GM18517 (cell line): ENCODE measurements at regions not wholly inside any gene's neighbourhood (a gene's known extent, or its start where the extent isn't known, plus 50 kb on each side); places are given as distances from the start of the nearest gene placed in this dataset.

Experiments used
- ATAC-seq: cut with Tn5 transposase; IDR thresholded peaks from one replicate; pipeline ENCODE4 v1.9.1; 2021; ENCODE audit warnings: mild to moderate bottlenecking, moderate library complexity; ENCODE audit not compliant: unreplicated experiment

DNA sequence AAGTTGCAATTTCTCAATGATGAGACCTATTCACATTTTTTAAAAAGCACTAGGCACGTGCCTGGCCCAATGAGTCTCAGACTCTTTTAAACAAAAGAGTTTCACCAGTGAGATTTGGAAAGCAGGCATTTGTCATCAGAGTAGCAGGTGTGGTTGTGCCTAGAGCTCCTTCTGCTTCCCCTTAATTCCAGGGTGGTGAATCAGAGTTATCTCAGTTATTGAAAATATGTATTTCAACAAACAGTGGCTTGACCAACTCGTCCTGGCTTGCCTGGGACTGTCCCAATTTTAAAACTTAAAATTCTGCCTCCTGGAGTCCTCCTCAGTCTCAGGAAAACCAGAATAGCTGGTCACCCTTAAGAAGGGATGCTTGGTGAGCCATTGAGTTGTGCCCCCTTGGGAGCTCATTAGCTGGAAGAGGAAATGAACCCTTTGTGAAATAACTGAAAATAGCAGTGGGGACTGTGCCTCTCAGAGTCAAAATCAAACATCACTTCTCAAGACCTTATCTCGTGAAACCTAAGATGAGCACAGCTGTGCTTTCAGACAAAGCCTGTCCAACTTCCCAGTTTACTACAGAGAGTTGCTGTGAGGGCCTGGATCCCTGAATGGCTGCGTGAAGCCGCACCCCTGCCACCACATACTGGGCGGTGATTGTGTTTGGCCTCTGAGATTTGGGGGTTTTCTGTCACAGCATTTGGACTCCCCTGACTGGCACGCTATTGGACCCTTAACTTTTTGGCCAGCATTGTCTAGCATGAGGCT lies 116.3 kb downstream of the ANKRD60 start:
- no peak for ATAC-seq

DNA sequence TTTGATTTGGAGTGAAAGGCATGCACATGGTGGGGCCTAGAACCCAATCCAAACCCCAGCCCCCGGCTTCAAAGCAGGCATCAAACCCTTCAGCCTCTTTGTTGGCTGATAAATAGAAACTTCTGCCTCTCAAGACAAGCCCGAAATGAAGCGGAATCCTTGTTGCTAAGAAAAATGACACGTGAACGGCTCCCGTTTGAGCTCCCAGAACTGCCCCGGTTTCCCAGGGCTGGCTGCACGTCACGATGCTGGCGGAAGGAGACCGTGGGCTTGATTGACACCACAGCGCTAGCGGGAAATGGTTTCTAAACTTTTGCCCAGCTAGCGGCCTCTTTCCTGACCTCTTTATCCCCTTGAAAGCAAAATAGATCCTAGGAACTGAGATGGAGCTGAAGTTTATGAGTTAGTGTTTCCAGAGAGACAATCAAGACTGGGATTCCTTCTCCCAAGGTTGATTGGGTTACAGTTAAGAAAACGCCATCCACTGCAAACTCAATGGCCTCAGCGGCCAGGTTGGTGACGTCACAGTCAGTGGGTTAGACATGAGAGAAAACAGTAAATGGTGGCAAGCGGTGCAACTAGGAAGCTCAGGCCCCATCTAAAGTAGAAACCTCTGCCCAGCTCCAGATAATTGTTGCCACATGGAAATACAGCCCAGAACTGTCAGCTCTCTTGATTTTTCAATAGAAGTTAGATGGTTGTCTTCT lies 117.0 kb downstream of the ANKRD60 start:
- no peak for ATAC-seq

DNA sequence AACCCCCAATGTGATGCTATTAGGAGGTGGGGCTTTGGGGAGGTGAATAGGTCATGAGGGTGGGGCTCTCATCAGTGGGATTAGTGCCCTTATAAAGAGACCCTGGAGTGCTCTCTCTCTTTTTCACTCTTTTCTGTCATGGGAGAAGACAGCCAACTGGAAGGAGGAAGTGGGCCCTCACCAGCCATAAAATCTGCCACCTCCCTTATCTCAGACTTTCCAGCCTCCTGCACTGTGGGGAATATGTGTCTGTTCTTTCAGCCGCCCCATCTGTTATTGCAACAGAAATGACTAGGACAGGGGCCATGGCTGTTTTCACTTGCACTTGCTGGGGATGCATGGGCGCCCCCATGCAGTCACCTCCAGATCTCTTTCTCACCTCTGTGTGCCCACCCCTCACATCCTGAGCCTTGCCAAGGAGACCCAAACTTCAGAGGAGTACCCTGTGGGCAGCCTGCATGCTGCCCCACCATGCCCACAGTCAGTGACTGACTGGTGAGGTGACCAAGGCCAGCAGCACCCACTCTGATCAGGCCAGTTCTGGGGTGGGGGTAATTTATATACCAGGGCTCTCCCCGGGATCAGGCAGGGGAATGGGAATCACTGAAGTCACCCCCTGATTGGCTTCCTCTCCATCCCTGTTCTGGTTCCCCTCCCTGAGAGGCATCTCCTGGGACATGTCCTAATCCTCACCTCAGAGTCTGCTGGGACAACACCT lies 118.4 kb downstream of the ANKRD60 start:
- no peak for ATAC-seq

DNA sequence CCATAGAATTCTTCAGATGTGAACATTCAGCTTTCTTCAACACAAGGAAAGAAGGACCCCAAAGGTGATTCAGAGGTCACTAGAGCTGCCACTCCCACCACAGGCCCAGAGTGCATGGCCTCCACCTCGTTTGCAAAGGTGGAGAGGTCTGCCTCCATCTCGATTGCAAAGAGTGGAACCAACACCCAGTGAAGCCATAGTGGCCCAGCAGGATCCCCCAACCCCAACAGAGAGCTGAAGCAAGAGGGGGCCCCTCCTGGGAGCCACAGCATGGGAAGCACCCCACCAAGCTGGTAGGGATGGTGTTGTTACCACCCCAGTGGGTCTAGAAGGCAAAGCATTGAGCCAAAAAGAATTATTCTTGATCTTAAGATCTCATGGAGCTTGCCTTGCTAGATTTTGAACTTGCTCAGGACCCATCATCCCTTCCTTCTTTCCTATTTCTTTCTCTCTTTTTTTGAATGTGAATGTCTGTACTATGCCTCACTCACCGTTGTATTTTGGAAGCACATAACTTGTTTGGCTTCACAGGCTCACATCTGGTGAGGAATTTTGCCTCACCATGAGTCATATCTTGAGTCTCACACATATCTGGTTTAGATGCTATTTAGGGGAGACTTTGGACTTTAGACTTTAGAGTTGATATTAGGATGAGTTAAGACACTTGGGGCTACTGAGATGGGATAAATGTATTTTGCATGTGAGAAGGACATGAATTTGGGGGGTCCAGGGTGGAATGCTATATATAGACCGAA lies 119.2 kb downstream of the ANKRD60 start:
- no peak for ATAC-seq

DNA sequence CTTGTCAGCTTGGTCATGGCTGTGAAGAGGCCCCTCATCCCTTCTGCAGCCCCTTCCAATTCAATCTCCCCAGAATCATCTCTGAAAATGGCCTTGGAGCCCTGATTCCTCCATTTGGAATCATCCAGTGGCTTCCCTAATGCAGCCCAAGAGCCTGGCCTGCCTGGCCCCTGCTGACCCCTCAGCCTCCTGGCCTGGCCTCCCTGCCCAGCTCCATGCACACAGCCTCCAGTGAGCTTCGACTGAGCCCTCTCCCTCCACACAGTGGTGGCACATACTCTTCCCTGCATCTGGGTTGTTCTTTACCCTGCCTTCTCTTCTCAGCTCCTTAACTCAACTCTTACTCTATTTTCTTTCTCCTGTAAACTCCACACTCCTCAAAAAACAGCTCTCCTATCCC lies 120.9 kb downstream of the ANKRD60 start:
- ATAC-seq, result no peak

DNA sequence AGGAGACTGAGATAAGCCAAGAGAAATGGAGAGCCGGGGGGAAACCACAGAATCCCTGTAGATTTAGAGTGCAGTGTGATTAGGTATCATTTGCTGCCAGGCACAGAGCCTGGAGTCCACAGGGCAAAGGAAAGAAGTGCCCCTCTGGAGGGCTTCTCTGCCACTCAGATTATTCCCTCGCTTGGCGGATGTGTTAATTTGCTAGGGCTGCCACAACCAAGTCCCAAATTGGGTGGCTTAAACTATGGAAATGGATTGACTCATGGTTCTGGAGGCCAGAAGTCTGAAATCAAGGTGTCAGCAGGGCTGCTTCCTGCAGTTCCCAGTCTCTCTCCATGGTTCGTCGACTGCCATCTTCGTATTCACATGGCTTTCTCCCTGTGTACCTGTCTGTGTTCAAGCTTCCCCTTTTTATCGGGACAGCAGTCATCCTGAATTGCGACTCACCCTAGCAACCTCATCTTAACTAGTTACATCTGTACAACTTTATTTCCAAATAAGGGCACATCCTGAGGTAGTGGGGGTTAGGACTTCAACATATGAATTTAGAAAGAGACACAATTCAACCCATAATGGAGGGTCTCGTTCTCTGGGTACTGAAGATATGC lies 122.2 kb downstream of the ANKRD60 start:
- ATAC-seq, result no peak

DNA sequence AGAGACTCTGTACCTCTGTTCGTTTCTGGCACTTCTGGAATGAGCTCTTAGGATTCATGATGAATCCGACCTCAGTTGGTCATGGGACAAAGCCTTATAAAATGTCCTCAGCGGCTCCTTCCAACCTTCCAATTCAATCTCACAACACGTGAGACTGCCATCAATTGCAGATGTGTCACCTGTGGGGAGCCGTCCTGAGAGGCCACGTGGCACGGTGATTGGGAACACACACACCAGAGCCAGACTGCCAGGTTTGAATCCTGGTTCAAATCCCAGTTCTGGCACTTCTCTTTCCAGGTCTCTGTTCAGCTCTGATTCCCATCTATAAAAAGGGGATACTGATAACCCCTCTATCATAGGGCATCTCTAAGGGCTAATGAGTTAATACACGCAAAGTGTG lies 124.5 kb downstream of the ANKRD60 start:
- no peak for ATAC-seq

DNA sequence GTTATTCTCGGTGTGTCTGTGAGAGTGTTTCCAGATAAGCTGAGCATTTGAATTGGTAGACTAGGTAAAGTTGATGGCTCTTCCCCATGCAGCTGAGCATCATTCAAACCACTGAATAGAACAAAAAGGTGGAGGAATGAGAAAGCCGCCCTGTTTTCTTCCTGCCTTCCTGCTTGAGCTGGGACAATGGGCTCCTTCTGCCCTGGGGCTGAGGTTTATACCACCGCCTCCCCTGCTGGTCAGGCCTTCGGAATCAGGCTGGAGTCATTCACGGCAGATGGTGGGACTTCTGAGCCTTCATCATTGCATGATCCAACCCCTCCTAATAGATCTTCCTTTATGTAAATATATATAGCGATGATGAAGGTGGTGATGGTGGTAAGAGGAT lies 124.9 kb downstream of the ANKRD60 start:
- no peak for ATAC-seq

DNA sequence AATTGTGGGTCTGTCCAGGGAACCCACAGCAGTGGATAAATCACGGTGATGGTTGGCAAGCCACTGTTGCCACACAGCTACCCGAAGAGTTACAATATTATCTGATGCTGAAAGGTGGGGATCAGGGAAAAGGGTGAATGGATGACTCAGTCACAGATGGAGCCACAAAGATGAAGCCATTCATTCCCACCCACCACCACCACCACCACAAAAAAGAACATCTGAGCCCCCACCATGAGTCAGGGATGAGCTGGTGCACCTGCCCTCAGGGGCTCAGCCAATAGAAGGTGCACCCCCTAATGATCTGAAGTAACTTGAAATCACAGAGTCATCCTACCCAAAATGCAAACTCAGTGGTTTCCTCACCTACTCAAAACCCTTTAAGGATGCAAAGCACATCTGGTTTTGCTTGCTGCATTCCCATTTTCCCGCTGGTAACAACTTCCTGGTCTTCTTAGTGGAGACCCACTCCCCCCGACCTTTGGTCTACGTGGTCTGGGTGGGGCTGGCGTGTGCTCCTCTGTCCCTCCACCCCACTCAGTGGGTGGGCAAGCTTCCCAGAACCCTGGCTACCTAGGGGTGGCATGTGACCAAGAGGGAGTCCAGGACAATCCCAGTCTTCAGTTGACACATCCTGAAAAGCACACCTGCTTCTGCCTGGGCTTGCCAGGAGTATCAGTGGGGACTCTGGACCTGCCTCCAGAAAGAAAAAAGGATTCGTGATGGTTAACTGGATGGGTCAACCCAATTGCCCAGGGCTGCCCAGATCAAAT lies 125.5 kb downstream of the ANKRD60 start:
- no peak for ATAC-seq

DNA sequence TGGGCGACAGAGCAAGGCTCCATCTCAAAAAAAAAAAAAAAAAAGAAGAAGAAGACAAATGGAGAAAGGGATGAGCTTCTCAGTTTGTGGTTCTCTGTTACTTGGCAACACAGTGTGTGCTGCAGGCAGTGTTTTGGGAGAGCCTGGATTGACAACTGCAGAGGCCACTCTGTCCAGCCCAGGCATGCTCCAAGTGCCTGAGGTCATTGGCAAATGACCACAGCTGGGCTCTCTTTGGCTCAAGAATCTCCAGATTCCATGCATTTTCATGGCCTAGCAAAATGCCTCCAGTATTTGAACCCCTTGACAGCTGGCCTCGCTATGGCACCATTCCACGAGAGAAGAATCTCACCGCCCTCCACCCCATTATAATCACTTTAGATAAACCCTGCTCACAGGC lies 126.2 kb downstream of the ANKRD60 start:
- ATAC-seq, result no peak

DNA sequence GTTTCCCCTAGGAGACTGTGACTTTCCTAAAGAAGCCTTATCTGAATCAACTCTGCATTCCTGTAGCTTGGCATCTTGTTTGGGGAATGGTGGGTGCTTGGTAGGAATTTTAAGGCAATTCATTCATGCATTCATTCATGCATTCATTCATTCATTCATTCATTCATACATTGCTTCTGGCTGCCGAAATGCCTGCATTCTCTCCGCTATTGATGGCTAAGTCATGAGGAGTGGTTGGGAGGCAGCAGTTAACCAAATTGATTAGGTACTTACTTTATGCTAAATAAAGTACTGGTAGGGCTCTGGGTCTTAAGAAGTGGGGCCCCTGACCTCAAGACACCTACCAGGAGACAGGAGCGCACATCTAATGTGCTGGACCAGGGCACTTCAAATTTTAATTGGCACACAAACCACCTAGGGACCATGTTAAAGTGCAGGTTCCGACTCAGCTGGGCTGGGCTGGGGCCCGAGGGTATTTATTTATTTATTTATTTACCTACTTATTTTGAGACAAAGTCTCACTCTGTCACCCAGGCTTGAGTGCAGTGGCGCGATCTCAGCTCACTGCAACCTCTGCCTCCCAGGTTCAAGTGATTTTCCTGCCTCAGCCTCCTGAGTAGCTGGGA lies 127.6 kb downstream of the ANKRD60 start:
- no peak for ATAC-seq

DNA sequence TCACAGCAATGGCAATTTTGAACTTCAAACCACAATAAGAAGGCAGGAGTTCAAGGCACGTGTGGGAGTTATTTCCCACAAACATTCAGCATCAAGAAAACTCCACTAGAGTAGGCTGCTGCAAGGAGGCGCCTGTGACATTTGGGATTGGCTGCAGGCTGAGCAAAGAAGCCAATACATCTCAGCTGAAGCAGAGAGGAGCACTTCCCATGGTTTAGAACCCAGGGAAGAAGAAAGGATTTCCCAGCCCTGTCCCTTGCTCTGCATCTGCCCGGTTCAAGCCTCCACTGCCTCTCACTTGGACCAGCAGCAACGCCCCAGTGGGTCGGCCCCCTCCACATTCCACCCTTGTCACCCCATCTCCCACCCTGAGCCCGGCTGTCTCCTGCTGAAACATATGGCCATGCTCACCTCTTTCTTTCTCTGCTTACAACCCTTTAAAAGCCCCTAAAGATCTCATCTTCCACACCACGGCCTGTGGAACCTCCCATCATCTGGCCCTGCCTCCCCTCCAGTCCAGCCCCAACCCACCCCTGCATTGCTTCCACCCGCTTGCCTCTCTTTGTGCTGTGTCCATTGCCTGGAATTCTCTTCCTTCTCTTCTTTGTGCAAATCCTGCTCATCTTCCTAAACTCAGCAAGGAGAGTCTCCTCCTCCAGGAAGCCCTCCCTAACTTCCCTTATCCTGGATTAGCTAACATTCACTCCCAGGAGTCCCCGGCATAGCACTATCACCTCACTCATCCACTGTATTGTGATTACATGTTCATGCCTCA lies 128.3 kb downstream of the ANKRD60 start:
- no peak for ATAC-seq

DNA sequence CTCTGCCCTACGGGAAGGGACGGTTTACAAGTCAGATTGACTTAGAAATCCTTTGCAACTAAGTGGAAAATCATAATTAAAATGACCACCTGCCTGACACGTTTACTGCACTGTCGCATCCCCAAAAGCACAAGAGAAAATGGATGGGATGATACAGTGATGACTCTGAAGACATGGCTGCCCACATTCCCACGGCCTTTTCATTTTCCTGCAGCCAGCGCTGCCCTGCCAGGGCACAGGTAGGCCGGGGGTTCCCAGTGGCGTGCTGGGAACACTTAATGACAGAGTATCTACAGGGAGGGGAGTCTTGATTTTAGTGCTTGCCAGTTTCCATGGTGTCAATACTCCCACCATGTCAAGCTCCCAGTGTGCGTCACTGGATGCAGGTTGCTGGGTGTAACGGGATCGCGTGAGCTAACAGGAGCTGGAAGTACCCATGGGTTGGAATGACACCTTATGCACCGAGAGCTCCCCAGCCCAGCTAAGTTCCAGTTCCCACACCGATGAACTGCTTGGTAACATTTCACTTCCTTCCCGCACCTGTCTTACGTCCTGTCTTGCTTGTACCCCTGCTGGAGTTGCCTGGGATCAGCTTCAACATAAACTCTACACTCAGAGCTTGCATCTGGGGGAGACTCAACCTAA lies 129.0 kb downstream of the ANKRD60 start:
- ATAC-seq, result no peak

DNA sequence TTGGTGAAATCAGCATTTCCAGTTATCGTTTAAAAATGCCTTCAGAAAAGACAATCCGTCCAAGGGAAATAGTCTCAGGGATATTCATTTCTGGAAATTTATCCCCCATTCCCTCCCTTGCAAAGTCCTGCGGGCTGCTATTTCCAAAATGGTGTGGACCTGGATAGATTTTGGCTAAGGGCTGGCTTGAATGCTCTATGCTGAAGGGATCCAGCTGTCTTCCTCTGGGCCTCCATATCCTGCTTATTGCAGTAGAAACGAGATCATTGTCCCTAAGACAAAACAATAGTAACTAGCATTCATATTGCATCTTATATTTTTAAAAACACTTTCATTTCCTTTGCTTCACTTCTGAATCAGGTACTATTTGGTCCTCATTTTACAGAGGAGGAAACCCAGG lies 129.9 kb downstream of the ANKRD60 start:
- no peak for ATAC-seq

DNA sequence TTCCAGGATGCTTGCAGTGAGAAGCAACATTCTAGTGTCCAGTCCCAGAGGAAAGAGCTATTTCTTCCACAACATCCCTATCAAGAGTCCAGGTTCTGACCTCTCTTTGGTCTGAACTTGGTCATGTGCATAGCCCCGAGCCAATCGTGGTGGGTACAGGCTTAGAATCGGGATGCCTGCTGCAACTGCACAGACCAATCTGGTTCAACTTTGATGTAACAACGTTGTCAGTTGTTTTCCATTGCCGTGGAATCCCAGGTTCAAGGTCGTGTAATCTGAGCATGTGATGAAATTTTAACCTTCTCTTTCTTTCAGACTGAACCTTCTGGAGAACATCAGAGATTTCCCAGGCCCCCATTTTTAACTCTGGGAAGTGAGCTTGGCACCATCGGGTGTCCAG lies 130.5 kb downstream of the ANKRD60 start:
- no peak for ATAC-seq

DNA sequence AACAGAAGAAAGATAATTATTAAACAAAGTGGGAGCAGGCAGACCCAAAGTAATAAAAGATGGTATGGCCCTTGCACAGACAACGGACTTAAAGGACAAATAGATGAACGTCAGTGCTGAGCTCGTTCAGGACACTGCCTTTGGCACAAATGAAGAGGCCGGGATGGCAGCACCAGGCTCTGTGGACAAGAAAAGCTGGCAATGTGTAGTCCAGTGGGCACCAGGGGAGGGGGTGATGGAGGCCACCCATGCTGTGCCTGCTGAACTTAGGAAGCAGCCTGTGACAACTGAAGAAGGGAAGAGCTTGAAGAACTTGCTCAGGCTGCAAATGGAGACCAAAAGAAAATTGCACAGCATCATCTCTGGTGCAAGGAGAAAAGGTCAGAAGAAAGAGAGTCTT lies 131.0 kb downstream of the ANKRD60 start:
- no peak for ATAC-seq

DNA sequence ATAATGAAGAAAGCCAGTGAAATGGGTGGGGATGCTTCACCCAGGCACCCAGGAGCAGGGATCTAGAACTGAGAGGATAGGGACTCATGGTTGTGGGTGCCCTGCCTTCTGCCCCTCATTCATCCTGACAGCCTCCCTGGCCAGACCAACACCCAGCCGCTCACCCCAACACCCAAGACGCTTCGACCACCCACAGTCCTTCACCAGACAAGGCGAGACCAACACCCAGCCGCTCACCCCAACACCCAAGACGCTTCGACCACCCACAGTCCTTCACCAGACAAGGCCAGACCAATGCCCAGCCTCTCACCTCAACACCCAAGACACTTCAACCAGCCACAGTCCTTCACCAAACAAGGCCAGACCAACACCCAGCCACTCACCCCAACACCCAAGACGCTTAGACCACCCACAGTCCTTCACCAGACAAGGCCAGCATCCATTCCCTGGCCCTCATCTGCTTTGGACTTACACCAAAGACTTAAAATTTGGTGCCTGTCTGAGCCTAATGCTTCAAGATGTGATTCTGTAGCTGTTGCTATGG lies 131.5 kb downstream of the ANKRD60 start:
- no peak for ATAC-seq

DNA sequence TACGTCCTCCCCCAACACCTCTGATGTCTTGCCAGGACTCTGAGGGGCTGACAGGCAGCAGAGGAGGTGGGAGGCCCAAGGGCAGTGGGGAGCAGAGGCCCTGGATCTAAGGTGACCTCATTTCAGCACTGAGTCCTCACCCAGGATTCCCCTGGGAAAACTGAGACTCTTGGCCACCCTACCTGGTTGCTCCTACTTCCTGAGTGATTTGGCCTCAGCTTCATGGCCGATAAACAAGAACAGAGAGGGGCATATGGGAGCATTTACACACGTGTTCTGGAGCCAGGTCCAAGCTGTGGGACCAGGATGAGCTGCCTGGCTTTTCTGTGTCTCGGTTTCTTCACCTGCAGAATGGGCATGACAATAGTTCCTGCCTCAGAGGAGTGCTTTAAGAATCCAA lies 133.8 kb downstream of the ANKRD60 start:
- ATAC-seq, result no peak
